Activated CD8-positive, alpha-beta memory T cell treated with anti-CD3 and anti-CD28 coated beads for 4 hours (primary cell): ENCODE measurements at regions not wholly inside any gene's neighbourhood (a gene's known extent, or its start where the extent isn't known, plus 50 kb on each side); places are given as distances from the start of the nearest gene placed in this dataset.

ENCODE experiments used
- DNase-seq, 2 donors: peaks; one replicate each; pipeline ENCODE4 v3.0.0-alpha.2; 2020; ENCODE audit warnings: low read depth in 2 of 2

- no peak for DNase-seq
Measured at GRCh38 chr16:72222503-72222902, 50.5 kb upstream of the PMFBP1 start.
